GM12878 (cell line): ENCODE measurements at regions not wholly inside any gene's neighbourhood (a gene's known extent, or its start where the extent isn't known, plus 50 kb on each side); places are given as distances from the start of the nearest gene placed in this dataset.

ENCODE experiments used
- ASH2L ChIP-seq: fragments of 300-600, 200-600 bp; sonication (generic); IDR thresholded peaks from 2 replicates; pipeline ENCODE4 v1.6.1; 2017; ENCODE audit warnings: low read depth, mild to moderate bottlenecking, borderline replicate concordance
- BCL11A ChIP-seq: IDR thresholded peaks from 2 replicates; pipeline ENCODE4 v1.6.1; 2011; ENCODE audit warnings: low read depth, low read length
- BCLAF1 ChIP-seq: fragments of 450-650 bp; IDR thresholded peaks from 2 replicates; pipeline ENCODE4 v1.6.1; 2017; ENCODE audit warnings: antibody characterized with exemption, mild to moderate bottlenecking, moderate library complexity
- BHLHE40 ChIP-seq, 2 experiments: fragments of 450-650 bp in 1 of 2; IDR thresholded peaks; 2 replicates each; pipeline ENCODE4 v1.6.1; 2011 to 2017; ENCODE audit warnings: low read depth in 2 of 2, borderline replicate concordance in 1 of 2, improper control_type of control experiment in 1 of 2, low read length in 1 of 2, mild to moderate bottlenecking in 1 of 2
- BMI1 ChIP-seq: fragments of 450-650 bp; IDR thresholded peaks from 2 replicates; pipeline ENCODE4 v1.6.1; 2016; ENCODE audit warnings: mild to moderate bottlenecking, moderate library complexity, borderline replicate concordance
- E2F8 ChIP-seq: fragments of 450-650 bp; IDR thresholded peaks from 2 replicates; pipeline ENCODE4 v1.6.1; 2018; ENCODE audit warnings: mild to moderate bottlenecking, low read depth, moderate library complexity; ENCODE audit not compliant: partially characterized antibody
- E4F1 ChIP-seq: fragments of 450-650 bp; IDR thresholded peaks from 2 replicates; pipeline ENCODE4 v1.6.1; 2018; ENCODE audit warnings: borderline replicate concordance, mild to moderate bottlenecking; ENCODE audit not compliant: partially characterized antibody
- MLLT1 ChIP-seq: fragments of 450-650 bp; IDR thresholded peaks from 2 replicates; pipeline ENCODE4 v1.6.1; 2016; ENCODE audit warnings: mild to moderate bottlenecking
- NFIC ChIP-seq: IDR thresholded peaks from 2 replicates; pipeline ENCODE4 v1.6.1; 2012; ENCODE audit warnings: low read depth, mild to moderate bottlenecking, inconsistent platforms, low read length, moderate library complexity
- NR2C2 ChIP-seq: IDR thresholded peaks from 2 replicates; pipeline ENCODE4 v1.6.1; 2011; ENCODE audit warnings: borderline replicate concordance, low read depth; ENCODE audit not compliant: control insufficient read depth, insufficient read length
- POU2F2 ChIP-seq: IDR thresholded peaks from 3 replicates; pipeline ENCODE4 v1.6.1; 2011; ENCODE audit warnings: low read depth, mild to moderate bottlenecking, low read length, borderline replicate concordance
- TBL1XR1 ChIP-seq: IDR thresholded peaks from 2 replicates; pipeline ENCODE4 v1.6.1; 2012; ENCODE audit warnings: low read depth, low read length, improper control_type of control experiment
- TCF3 ChIP-seq: IDR thresholded peaks from 2 replicates; pipeline ENCODE4 v1.6.1; 2012; ENCODE audit warnings: low read depth, mild to moderate bottlenecking, low read length, borderline replicate concordance; ENCODE audit not compliant: insufficient read depth
- ZBTB40 ChIP-seq: fragments of 450-650 bp; IDR thresholded peaks from 2 replicates; pipeline ENCODE4 v1.6.1; 2016; ENCODE audit warnings: mild to moderate bottlenecking, moderate library complexity, borderline replicate concordance

- no peak for TF ChIP-seq ZBTB40
- no peak for TF ChIP-seq ASH2L
- TF ChIP-seq BMI1, result no peak; the same call in 1 of the 2 replicates
- peak; percentile 46; the same call in 1 of the 2 replicates for TF ChIP-seq TBL1XR1
- peak; percentile 57; the same call in 1 of the 2 replicates for TF ChIP-seq NFIC
- no peak for TF ChIP-seq TCF3
- TF ChIP-seq POU2F2, result peak; percentile 90
- TF ChIP-seq NR2C2, result no peak
- no peak for TF ChIP-seq BCLAF1
- no peak; a peak in 1 of 4 replicates for TF ChIP-seq BHLHE40 (IDR thresholded peaks at IDR 0.05; ENCODE audit: borderline replicate concordance in 1 of 2, low read depth in 2 of 2, low read length in 1 of 2)
- TF ChIP-seq MLLT1, result no peak; the same call in 1 of the 2 replicates
- no peak for TF ChIP-seq E2F8
- peak; percentile 34; the same call in 1 of the 2 replicates for TF ChIP-seq BCL11A
- no peak for TF ChIP-seq E4F1
Measured at GRCh38 chr11:115930886-115931547, 426.8 kb upstream of the CADM1 start (continued).
